H9 (cell line): ENCODE measurements at regions not wholly inside any gene's neighbourhood (a gene's known extent, or its start where the extent isn't known, plus 50 kb on each side); places are given as distances from the start of the nearest gene placed in this dataset.

ENCODE experiments used
- DNase-seq: peaks from one replicate; pipeline ENCODE4 v3.0.0-alpha.2; 2017
- H2AFZ ChIP-seq: one replicate; pipeline ENCODE4 v1.6.1; 2013; ENCODE audit warnings: mild to moderate bottlenecking, low read length, control low read depth, moderate library complexity
- H2AK5ac ChIP-seq: 2 replicates; pipeline ENCODE4 v1.6.1; 2013; ENCODE audit warnings: low read length, control low read depth, mixed read lengths; ENCODE audit not compliant: insufficient read length
- H2BK120ac ChIP-seq: one replicate; pipeline ENCODE4 v1.6.1; 2013; ENCODE audit warnings: low read depth, mild to moderate bottlenecking, low read length, control low read depth, inconsistent platforms; ENCODE audit not compliant: poor library complexity, severe bottlenecking
- H2BK12ac ChIP-seq: 2 replicates; pipeline ENCODE4 v1.6.1; 2013; ENCODE audit warnings: low read length, control low read depth, mixed read lengths, low read depth; ENCODE audit not compliant: insufficient read length
- H2BK15ac ChIP-seq: 2 replicates; pipeline ENCODE4 v1.6.1; 2013; ENCODE audit warnings: low read depth, low read length, control low read depth
- H2BK20ac ChIP-seq: one replicate; pipeline ENCODE4 v1.6.1; 2013; ENCODE audit warnings: low read depth, mild to moderate bottlenecking, low read length, control low read depth, inconsistent platforms; ENCODE audit not compliant: poor library complexity, severe bottlenecking
- H2BK5ac ChIP-seq: 2 replicates; pipeline ENCODE4 v1.6.1; 2013; ENCODE audit warnings: low read length, control low read depth, mixed read lengths; ENCODE audit not compliant: insufficient read length
- H3K14ac ChIP-seq: 2 replicates; pipeline ENCODE4 v1.6.1; 2013; ENCODE audit warnings: low read length, control low read depth; ENCODE audit not compliant: insufficient read depth
- H3K18ac ChIP-seq: 2 replicates; pipeline ENCODE4 v1.6.1; 2013; ENCODE audit warnings: low read depth, mild to moderate bottlenecking, mixed read lengths, low read length, control low read depth; ENCODE audit not compliant: insufficient read length
- H3K23ac ChIP-seq: 2 replicates; pipeline ENCODE4 v1.6.1; 2013; ENCODE audit warnings: low read length, control low read depth, mixed read lengths, low read depth; ENCODE audit not compliant: insufficient read length
- H3K23me2 ChIP-seq: 2 replicates; pipeline ENCODE4 v1.6.1; 2013; ENCODE audit warnings: low read depth, mild to moderate bottlenecking, mixed read lengths, low read length, control low read depth; ENCODE audit not compliant: insufficient read length, poor library complexity, severe bottlenecking
- H3K27ac ChIP-seq: 2 replicates; pipeline ENCODE4 v1.5.1; 2013; ENCODE audit warnings: low read length, control low read depth, mixed read lengths, low read depth; ENCODE audit not compliant: insufficient read length
- H3K27me3 ChIP-seq: 2 replicates; pipeline ENCODE4 v1.6.1; 2013; ENCODE audit warnings: low read length, control low read depth, inconsistent platforms; ENCODE audit not compliant: insufficient read depth
- H3K4ac ChIP-seq: 2 replicates; pipeline ENCODE4 v1.6.1; 2013; ENCODE audit warnings: low read depth, mild to moderate bottlenecking, control low read depth, inconsistent platforms, low read length, moderate library complexity
- H3K4me1 ChIP-seq: 2 replicates; pipeline ENCODE4 v1.6.1; 2013; ENCODE audit warnings: low read length, control low read depth, inconsistent platforms; ENCODE audit not compliant: insufficient read depth
- H3K4me2 ChIP-seq: 2 replicates; pipeline ENCODE4 v1.6.1; 2013; ENCODE audit warnings: low read length, control low read depth, mixed read lengths; ENCODE audit not compliant: insufficient read length, insufficient read depth
- H3K56ac ChIP-seq: 2 replicates; pipeline ENCODE4 v1.6.1; 2013; ENCODE audit warnings: low read depth, mild to moderate bottlenecking, mixed read lengths, low read length, control low read depth; ENCODE audit not compliant: insufficient read length
- H3K79me1 ChIP-seq: 2 replicates; pipeline ENCODE4 v1.6.1; 2013; ENCODE audit warnings: low read depth, mild to moderate bottlenecking, moderate library complexity, low read length, control low read depth, inconsistent platforms; ENCODE audit not compliant: insufficient read depth, poor library complexity, severe bottlenecking
- H3K79me2 ChIP-seq: 2 replicates; pipeline ENCODE4 v1.6.1; 2013; ENCODE audit warnings: low read length, control low read depth, inconsistent platforms; ENCODE audit not compliant: insufficient read depth
- H3K9ac ChIP-seq: 2 replicates; pipeline ENCODE4 v1.6.1; 2013; ENCODE audit warnings: low read length, control low read depth, mixed read lengths; ENCODE audit not compliant: insufficient read length; ENCODE audit errors: extremely low read depth
- H3K9me3 ChIP-seq: one replicate; pipeline ENCODE4 v1.6.1; 2013; ENCODE audit warnings: low read depth, low read length, inconsistent platforms; ENCODE audit not compliant: control insufficient read depth
- H3T11ph ChIP-seq: one replicate; pipeline ENCODE4 v1.6.1; 2013; ENCODE audit warnings: mild to moderate bottlenecking, low read length, control low read depth, inconsistent platforms
- H4K20me1 ChIP-seq: one replicate; pipeline ENCODE4 v1.6.1; 2013; ENCODE audit not compliant: control insufficient read depth, insufficient read length, insufficient read depth
- H4K5ac ChIP-seq: 2 replicates; pipeline ENCODE4 v1.6.1; 2013; ENCODE audit warnings: low read depth, mild to moderate bottlenecking, mixed read lengths, low read length, control low read depth; ENCODE audit not compliant: insufficient read length
- H4K8ac ChIP-seq: replicated peaks from 2 replicates; pipeline ENCODE4 v1.6.1; 2013; ENCODE audit warnings: low read length, control low read depth, mixed read lengths, low read depth; ENCODE audit not compliant: insufficient read length
- H4K91ac ChIP-seq: 2 replicates; pipeline ENCODE4 v1.6.1; 2013; ENCODE audit warnings: low read depth, mild to moderate bottlenecking, moderate library complexity, mixed read lengths, low read length, control low read depth; ENCODE audit not compliant: insufficient read length
- H3K27ac Mint-ChIP-seq, 3 experiments: 2 replicates in 2 of 3; 3 replicates in 1 of 3; pipeline ENCODE4 v1.8.0; 2020 to 2021; ENCODE audit warnings: mixed read lengths in 3 of 3, mild to moderate bottlenecking in 1 of 3, moderate library complexity in 1 of 3
- H3K27me3 Mint-ChIP-seq: 2 replicates; pipeline ENCODE4 v1.8.0; 2021; ENCODE audit warnings: low read depth, mild to moderate bottlenecking, moderate library complexity, mixed read lengths
- H3K36me3 Mint-ChIP-seq, 3 experiments: 2 replicates in 2 of 3; 3 replicates in 1 of 3; pipeline ENCODE4 v1.8.0; 2020 to 2021; ENCODE audit warnings: low read depth in 3 of 3, mixed read lengths in 3 of 3; ENCODE audit not compliant: insufficient read depth in 1 of 3
- H3K4me1 Mint-ChIP-seq, 2 experiments: 2 replicates each; pipeline ENCODE4 v1.8.0; 2020; ENCODE audit warnings: mixed read lengths in 2 of 2
- H3K4me3 Mint-ChIP-seq, 2 experiments: 2 replicates in 1 of 2; 3 replicates in 1 of 2; pipeline ENCODE4 v1.8.0; 2020 to 2021; ENCODE audit warnings: mild to moderate bottlenecking in 2 of 2, mixed read lengths in 2 of 2, moderate library complexity in 1 of 2
- H3K9me3 Mint-ChIP-seq, 2 experiments: 2 replicates in 1 of 2; 3 replicates in 1 of 2; pipeline ENCODE4 v1.8.0; 2020; ENCODE audit warnings: mild to moderate bottlenecking in 2 of 2, mixed read lengths in 2 of 2, moderate library complexity in 1 of 2
- CTCF ChIP-seq: fragments of 200-600 bp; sonication (generic); conservative IDR thresholded peaks from 3 replicates; pipeline ENCODE4 v1.8.0; 2021; ENCODE audit warnings: antibody characterized with exemption, mild to moderate bottlenecking
- WGBS: extraction: QIAGEN DNeasy Blood & Tissue Kit; methylation state at CpG from one replicate; pipeline ENCODE4 v1.1.7; 2013; ENCODE audit warnings: missing lambda C conversion rate, low lambda C conversion rate, mixed read lengths; ENCODE audit not compliant: insufficient read length; ENCODE audit errors: extremely low coverage; 5-methylcytosine and 5-hydroxymethylcytosine counted together

- H3K36me3 Mint-ChIP-seq: peaks cover 0 to 2% (median 0%) of the 10 kb centered on the region in 3 experiments; a peak in 2 of 7 replicates
- Histone ChIP-seq H3T11ph (no peak overlapping the region), H3K23ac (no peak overlapping the region), H4K8ac (no peak overlapping the region), H3K4me1 (no peaks in the 10 kb centered on the region), H3K79me1 (no peaks in the 10 kb centered on the region), H2BK15ac (no peak overlapping the region), H2BK120ac (no peak overlapping the region), H3K4me2 (no peak overlapping the region), H3K23me2 (no peaks in the 10 kb centered on the region), H3K18ac (no peak overlapping the region), H2AFZ (no peak overlapping the region), H4K91ac (no peak overlapping the region), H2BK12ac (no peak overlapping the region), H3K14ac (no peak overlapping the region), H4K20me1 (no peaks in the 10 kb centered on the region), H2BK20ac (no peak overlapping the region), H3K9me3 (no peaks in the 10 kb centered on the region), H3K79me2 (no peaks in the 10 kb centered on the region), H2AK5ac (no peak overlapping the region), H3K27me3 (no peaks in the 10 kb centered on the region), H3K4ac (no peak overlapping the region), H4K5ac (no peak overlapping the region), H2BK5ac (no peak overlapping the region), H3K56ac (no peak overlapping the region), H3K27ac (no peak overlapping the region), H3K9ac (no peak overlapping the region)
- no peaks in the 10 kb centered on the region; a peak in 1 of 4 replicates for H3K4me1 Mint-ChIP-seq
- WGBS: no CpG with 5 or more reads among the region's 1 CpG
- H3K27ac Mint-ChIP-seq: no peak overlapping the region
- no peak for DNase-seq
- TF ChIP-seq CTCF: no peak
- H3K27me3 Mint-ChIP-seq: no peaks in the 10 kb centered on the region
- H3K4me3 Mint-ChIP-seq: no peak overlapping the region
- H3K9me3 Mint-ChIP-seq: peaks cover 0 to under 1% of the 10 kb centered on the region in 2 experiments; a peak in 1 of 5 replicates
These were observed 182.4 kb upstream of the ATP10B start for GRCh38 chr5:161034451-161034850.
